Left colon (tissue), 2 donors: ENCODE measurements at regions not wholly inside any gene's neighbourhood (a gene's known extent, or its start where the extent isn't known, plus 50 kb on each side); places are given as distances from the start of the nearest gene placed in this dataset.

ENCODE experiments used
- ATAC-seq: fragments of 200-7000 bp; cut with Tn5 transposase; one replicate; pipeline ENCODE4 v1.9.1; 2020; ENCODE audit warnings: mild to moderate bottlenecking, moderate library complexity
- DNase-seq, 2 donors: peaks; one replicate each; pipeline ENCODE4 v3.0.0-alpha.2; 2020
- intact Hi-C, 2 donors: fragments of 100-400 bp; cut with DNase I in 1 of 2; cut with micrococcal nuclease in 1 of 2; formaldehyde crosslinking; loops; one replicate each; pipeline versions ENCODE4 v1.11.2 to v1.14.0; 2022; cut with DNase I, micrococcal nuclease
- donor health status: DM: no; HTN: no; CAD: no.
- donor health status: DM: yes; HTN: yes; CAD: no.

DNA sequence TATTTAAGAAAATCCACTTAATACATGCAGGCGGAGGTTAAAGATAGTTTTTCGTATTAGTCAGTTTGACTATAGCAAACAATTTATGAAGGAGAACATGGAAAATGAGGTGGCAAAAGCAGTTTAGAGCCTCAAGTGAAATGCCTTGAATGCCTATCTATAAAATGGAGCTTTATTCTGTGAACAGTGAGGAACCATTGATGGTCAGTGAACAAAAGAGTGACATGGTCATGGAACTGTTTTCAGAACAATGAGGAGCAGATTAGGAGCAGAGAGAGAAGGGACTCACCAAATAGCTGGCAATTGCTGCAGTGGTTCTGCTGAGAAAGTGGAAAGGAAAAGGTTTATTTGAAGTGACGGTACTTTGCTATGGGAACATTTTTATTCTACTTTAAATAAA lies 299.8 kb downstream of the DUSP10 start:
- no peak for DNase-seq
- intact Hi-C loops: no loop called here
- no peak for ATAC-seq

DNA sequence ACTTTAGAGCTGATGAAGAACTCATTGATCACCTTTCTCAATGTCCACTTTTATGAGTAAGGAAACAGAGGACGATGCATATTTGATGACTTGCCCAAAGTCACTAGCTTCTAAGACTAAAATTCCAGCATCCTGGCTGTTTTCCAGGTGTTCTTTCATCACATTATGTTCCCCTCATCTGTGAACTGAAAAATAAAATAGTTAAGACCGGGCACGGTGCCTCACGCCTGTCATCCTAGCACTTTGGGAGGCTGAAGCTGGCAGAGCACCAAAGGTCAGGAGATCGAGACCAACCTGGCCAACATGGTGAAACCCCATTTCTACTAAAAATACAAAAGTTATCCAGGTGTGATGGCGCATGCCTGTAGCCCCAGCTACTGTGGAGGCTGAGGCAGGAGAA lies 297.5 kb downstream of the DUSP10 start:
- intact Hi-C loops: no loop called here
- ATAC-seq: no peak
- no peak for DNase-seq

DNA sequence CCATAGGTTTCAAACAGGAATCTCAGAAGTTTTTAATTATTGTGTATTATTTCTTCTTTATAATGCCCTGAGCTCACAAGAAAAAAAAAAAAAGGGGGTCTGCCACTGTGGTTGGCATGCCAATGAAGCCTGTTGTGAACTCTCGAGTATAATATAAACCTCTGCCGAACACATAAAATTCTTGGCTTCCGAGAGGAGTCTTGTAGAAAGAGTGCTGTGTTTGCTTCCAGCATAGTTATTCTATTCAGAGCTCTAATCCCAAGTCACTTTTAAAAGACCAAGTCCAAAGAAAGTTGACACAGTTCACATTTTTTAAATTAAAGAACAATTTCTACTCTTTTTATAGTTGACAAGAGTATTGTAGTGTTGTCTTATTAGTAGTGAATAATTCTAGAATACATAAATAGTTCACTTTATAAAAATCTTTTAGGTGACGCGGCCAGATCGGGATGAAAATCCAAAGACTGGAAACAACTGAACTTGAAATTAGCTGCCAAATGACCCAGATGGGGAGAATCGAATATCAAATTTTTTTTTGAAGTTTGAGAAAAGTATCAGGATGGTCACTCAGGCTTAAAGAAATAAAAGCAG lies 293.2 kb downstream of the DUSP10 start:
- no peak for DNase-seq
- intact Hi-C loops: no loop called here
- ATAC-seq: no peak

DNA sequence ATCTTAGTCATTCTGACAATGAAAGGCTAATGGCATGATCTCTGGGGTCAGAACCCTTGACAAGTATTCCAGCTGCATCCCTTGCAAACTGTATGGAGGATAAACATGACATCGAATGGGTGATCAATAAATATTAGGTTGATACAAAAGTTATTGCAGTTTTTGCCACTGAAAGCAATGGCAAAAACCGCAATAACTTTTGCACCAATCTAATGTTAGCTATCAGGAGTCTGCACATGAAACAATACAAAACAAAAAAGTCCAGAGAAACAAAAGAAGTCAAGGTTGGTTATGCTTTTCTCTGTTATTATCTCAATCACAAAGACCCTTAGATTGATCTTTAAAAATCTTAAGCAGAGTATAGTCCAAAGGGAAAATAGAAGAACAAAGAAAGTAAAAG lies 292.7 kb downstream of the DUSP10 start:
- no peak for DNase-seq
- ATAC-seq: no peak
- intact Hi-C loops: no loop called here

DNA sequence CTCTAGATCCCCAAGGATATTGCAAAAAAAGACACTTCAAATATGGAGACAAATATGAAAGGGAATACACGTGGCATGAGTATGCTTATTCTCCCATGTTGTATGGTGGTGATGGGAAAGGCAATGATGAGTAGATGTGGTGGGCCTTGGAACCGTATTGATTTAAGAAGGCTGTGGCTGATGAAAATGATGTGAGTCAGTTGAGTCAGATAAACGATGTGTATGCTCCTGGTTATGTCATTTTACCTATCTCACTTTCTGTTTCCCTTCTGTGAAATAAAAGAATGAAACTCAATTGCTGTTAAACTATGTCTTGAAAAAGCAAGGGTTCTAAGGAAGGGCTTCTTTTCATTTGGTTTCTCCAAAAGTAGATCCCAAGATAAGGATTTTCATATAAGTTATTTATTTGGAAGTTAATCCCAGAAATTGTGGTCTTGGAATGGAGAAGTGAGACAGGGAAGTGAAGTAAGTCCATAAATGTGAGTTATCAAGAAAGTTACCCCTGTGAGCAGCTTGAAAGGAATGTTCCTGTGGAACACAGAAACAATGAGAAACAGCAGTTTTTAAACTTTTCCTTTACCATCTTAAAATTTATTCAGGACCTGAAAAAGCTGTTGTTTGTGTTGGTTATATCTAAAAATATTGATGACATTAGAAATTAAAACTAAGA lies 292.0 kb downstream of the DUSP10 start:
- intact Hi-C loops: no loop called here
- DNase-seq (no peak), ATAC-seq (no peak)

DNA sequence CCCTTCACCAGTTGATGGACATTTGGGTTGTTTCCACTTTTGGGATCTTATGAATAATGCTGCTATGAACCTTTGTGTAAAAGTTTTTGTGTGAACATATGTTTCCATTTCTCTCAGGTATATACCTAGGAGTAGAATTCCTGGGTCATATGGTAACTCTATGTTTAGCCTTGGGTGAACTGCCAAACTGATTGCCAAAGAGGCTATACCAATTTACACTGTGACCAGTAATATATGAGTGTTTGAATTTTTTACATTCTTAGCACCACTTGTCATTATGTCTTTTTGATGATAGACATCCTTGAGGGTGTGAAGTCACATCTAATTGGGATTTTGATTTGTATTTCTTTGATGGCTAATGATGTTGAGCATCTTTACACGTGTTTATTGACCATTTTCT lies 290.1 kb downstream of the DUSP10 start:
- DNase-seq (no peak), ATAC-seq (no peak)
- intact Hi-C loops: no loop called here

DNA sequence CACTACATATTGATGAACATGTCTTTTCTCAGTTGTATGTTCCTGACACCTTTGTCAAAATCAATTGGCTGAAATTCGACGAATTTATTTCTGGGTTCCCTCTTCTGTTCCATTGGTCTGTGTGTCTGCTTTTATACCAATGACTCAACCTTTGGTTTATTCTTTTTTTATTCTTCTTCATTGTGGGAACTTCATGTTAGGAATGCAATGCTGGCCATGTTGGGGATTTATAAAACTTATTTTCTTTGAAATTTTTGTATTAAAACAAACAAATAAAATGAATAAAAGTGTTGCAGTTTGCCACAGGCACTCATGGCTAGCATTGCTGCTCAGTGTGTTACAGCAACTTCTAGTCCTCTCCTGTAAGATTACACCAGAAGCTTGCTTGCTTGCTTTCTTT lies 287.8 kb downstream of the DUSP10 start:
- intact Hi-C loops: no loop called here
- DNase-seq: no peak
- ATAC-seq: no peak

DNA sequence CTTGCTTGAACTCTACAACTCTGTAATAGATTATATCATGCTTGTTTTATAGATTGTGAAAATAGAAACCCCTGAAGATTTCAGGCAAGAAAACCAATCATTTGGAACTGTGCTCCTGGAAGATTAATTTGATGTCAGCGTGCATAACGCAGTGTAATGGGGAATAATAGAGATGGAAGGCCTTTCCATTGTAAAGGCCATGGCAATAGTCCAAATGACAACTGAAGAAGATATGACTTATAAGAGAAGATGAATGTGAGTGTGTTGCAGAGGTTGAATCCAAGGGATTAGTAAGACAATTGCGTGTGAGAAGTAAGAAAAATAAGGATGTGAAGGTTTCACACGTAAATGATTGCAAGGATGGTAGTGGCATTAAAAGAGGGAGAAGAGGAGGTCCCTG lies 285.0 kb downstream of the DUSP10 start:
- intact Hi-C loops: no loop called here
- DNase-seq (no peak), ATAC-seq (no peak)

DNA sequence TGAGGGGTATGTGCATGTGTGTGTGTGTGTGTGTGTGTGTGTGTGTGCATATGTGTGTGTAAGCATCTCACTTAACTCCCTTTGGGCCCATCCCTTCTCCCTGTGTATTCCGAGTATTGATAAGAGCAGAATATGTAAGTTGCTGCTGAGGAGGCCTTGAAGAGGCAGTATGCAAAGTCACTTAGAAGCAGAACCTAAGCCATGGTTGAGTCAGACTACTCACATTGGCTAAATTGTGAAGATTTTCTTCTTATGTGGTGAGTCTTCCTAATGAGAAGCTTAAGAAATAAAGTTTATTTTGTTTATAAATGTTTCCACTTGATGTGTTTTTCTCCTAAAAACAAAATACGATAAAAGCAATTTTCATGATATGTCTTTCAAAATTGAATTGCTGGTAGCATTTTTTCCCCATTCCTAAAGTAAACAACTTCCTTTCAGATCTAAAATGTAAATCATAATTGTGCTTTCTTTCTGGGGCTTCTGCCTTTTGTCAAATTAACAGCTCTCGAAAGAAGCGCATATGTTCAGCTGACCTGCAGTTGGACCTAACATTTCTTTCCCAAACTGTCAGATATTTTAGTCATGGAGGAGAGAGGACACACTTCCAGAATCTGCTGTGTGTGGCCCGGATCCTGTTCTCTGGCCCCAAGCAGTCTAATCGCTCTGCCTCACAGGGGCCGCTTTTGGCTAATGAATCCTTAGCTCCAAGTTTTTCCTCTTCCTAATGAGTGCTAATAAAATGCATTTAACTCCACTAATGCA lies 284.0 kb downstream of the DUSP10 start:
- no peak for ATAC-seq
- no peak for DNase-seq

DNA sequence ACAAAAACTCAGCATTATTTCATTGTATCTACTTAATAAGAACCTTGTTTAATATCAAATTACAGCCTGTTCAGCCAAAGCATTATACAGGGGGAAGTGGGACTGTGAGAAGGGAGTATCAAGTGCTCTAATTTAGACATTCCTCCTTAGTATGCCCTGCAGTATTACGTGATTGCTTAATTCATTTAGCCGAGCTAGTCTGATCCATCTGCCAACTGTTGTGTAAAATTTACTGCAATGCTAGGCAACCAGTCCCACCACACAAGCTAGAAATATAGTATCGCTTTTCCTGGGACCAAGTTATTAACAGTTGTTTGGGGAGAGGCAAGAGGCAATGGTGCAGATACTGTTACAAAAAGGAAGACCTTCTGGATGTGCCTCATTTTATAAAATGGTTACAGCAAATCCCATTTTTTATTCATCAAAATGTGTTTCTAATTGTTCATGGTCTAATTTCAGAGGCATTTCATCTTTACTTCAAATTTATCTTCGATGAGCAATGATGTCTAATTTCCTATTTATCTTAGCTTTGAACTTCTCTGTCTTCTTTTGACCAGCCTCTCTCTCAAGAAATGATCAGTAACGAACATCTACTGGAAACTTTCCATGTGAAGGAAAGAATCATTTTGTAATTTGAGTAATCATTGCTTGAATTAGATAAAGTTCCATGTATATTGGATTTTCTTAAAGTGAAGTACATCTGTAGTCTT lies 283.3 kb downstream of the DUSP10 start:
- DNase-seq: no peak
- intact Hi-C loops: no loop called here
- ATAC-seq: no peak

More for the DNA sequence above, 284.0 kb downstream of the DUSP10 start:
- intact Hi-C loops: no loop called here

DNA sequence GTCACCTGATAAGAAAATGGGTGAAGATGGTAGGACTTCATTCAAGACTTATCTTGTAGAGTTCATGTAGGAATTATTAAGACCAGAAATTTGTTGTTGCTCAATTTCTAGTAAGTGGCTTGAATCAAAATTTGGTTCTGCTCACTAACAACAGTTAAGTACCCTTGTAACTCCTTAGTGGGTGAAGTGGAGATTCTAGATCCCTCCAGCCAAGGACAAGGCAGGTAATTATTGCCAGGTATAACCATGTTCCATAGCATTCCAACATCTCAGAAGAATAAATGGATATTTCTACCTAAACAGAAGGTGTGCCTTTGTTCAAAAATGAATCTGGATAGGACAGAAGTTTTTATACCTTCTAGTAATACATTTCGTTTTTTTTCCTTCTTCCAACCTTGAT lies 282.3 kb downstream of the DUSP10 start:
- intact Hi-C loops: no loop called here
- no peak for ATAC-seq
- no peak for DNase-seq

DNA sequence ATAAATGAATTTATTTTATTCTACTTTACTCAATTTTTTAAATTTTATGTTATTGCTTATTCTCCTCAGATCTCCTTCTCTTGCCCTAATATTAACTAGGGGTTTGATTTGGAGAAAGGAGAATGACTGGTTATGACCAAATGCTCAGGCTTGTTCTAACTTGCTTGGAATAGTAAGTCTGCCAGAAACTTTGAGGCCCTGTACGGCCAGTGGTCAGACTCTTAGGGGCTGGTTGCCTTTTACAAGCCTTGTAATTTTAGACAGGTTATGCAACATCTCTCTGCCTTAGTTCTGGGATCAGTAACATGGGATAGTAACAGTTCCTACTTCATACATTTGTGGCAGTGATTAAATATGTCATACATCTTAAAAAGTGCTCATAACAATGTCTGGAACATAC lies 279.5 kb downstream of the DUSP10 start:
- ATAC-seq (no peak), DNase-seq (no peak)
- intact Hi-C loops: no loop called here

DNA sequence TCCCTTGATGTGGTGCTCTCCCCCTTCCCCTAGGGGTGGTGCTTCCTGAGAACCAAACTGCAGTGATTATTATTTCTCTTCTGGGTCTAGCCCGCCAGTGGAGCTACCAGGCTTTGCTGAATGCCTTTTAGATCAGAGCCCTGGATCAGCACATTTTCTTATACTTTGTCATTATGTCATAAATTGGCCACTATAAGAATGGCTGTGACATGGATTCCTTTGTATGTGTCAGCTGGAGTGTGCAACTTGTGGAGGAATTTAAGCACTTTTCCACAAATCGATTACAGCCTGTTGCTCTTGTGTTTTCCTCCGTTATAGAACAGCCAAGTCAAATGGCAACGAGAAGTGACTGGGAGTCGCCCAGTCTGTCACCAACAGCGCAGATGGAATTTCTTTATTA lies 273.3 kb downstream of the DUSP10 start:
- no peak for DNase-seq
- intact Hi-C loops: no loop called here
- no peak for ATAC-seq

DNA sequence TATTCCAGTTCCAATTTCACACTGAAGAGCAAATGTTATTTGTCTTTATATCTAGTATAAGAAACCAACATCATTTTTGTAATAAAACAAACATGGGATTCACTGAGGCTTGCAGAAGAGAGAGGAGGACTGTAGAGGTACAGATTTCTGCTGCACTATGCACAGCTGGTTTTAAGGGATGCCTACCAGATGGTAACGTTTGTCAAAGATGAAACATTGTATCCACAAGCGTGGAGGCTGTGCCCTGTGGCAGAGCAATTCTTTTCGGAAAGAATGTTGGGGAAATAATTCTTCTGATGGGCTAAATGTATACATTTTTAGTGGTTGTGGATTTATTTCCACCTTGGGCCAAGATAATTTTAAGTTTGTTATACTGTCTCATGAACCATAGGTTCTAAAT lies 272.4 kb downstream of the DUSP10 start:
- DNase-seq: no peak
- no peak for ATAC-seq
- intact Hi-C loops: no loop called here

DNA sequence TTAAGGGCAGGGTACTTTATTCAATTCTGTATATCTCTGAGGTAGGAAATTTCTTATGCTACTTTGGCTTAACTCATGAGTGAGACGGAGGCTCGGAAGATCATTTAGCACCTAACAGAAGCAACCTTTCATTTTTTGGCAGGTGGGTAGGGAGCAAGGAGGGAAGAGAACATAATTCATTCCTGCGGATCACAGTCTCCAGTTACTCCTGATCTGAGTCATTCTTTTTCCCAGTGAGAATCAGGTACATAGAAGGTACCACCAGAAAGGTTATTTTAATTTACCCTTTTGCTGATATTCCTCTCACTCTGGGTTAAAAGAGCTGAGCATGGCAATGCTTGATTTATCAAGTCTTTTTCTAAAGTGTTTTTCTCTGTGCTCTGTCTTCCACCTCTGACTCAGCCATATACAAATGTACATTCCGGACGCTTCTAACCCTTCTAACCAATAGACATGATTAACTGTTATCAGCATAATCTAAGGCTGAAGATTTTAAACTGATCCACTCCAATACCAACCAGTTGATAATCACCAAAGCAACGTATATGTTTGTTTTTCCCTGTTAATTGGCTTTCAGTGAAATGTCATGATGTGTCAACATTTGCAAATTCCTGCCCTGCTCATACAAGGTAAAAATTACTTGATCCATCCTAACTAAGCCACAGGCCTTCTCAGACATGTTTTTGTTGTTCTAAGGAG lies 271.7 kb downstream of the DUSP10 start:
- no peak for DNase-seq
- intact Hi-C loops: no loop called here
- no peak for ATAC-seq

DNA sequence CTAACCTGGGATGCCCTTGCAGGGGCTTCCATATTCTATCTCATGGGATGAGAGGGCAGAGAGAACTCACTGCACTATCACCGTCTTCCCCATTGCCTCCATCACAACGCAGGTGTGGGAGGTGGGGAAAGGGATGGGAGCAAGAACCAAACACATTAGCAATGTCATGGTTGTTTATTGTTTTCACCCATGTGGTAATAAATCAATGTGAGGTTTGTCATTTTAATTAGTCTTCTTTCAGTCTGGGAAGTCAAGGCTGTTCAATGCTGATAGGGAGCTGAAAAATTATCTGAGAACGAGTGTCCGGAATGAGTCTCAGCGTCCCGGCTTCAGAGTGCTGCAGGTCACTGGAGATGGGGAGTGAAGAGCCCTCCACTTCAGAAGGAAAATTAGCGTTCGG lies 268.5 kb downstream of the DUSP10 start:
- no peak for DNase-seq
- intact Hi-C loops: no loop called here
- no peak for ATAC-seq

DNA sequence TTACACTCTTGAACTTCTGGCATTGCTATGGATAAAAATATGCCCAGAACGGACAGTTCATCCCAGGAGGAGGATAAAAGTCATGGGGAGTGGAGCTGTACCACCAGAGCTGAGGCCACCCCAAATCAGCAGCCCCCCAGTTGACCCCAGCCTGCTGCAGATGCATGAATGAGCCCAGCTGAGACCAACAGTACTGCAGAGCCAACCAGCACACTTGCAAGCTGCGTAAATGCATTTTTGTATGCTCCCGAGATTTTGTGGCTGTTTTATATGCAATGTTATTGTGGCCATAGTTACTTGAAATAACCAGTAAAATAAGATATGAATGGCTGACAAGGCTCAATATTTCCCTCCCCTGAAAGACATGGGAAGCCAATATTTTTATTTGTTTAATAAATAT lies 264.6 kb downstream of the DUSP10 start:
- DNase-seq (no peak), ATAC-seq (no peak)
- intact Hi-C loops: no loop called here

DNA sequence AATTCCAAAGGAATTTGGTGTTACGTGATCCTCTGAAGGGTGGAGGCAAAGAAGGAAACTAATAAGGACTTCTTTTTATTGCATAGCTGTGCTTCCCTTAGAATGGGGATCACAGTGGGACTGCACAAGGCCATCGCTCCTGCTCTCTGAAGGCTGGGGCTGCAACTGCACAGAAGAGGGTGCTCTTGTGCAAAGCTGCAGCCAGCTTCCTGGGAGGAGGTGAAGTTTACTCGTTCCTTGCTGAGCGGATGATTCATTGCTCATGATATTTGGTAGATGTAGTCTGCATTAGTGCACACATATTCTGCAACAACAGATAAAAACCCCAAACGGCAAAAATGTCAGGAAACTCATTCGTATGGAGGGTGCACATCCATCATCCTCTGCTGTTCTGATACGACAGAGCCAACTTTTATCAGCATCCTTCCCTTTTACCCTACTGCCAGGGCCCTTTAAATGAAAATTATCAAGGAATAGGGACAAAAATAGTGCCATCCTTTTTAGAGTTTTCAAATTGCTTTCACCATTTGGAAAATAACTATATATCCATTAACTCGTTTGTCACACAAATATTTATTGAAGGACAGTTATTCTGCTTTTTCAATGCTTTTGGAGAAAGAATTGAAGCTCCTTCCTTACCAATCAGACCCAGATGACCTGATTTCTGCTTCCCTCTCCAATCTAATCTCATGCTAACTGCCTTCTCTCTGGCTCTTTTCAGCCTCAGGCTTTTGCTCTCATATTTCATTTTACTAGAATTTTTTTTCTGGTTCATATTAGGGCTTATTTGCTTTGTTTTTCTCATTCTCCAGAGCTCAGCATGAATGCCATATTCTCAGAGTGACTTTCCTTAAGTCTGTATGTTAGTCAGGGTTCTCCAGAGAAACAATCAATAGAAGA lies 263.6 kb downstream of the DUSP10 start:
- ATAC-seq: no peak
- peak in 1 of 2 donors; percentile 18 for DNase-seq
- intact Hi-C loops: no loop called here
